Erythroblast (primary cell): ENCODE measurements at regions not wholly inside any gene's neighbourhood (a gene's known extent, or its start where the extent isn't known, plus 50 kb on each side); places are given as distances from the start of the nearest gene placed in this dataset.

Experiments
- GATA1 ChIP-seq: IDR thresholded peaks from 2 replicates; pipeline ENCODE4 v1.6.1; 2011; ENCODE audit warnings: low read depth, mild to moderate bottlenecking, control low read depth, low read length, moderate library complexity
- POLR2A ChIP-seq: IDR thresholded peaks from 2 replicates; pipeline ENCODE4 v1.6.1; 2011; ENCODE audit warnings: mild to moderate bottlenecking, low read length

GRCh38 chr1:5108740-5109139 is 454.3 kb downstream of the AJAP1 start:
- TF ChIP-seq POLR2A = no peak
- TF ChIP-seq GATA1 = no peak
